ENCODE measurements at regions not wholly inside any gene's neighbourhood (a gene's known extent, or its start where the extent isn't known, plus 50 kb on each side); places are given as distances from the start of the nearest gene placed in this dataset.

- Histone ChIP-seq H3K4me3 (no peak overlapping the region), H3K4me1 (ENCODE audit: control insufficient read depth in 5 of 5, insufficient read depth in 5 of 5, low read length in 5 of 5) (peaks cover 0 to 11% (median 0%) of the 10 kb centered on the region in 5 donors), H3K36me3 (ENCODE audit: control insufficient read depth in 4 of 4, insufficient read depth in 4 of 4, low read length in 4 of 4) (no peaks in the 10 kb centered on the region), H3K27ac (ENCODE audit: low read depth in 1 of 2, low read length in 1 of 2) (no peak overlapping the region), H3K9me3 (ENCODE audit: control insufficient read depth in 4 of 4, insufficient read depth in 3 of 4, low read length in 3 of 4) (no peaks in the 10 kb centered on the region), H3K27me3 (ENCODE audit: control insufficient read depth in 3 of 3, insufficient read depth in 3 of 3, low read length in 2 of 3) (no peaks in the 10 kb centered on the region), H3K9ac (ENCODE audit: insufficient read depth in 1 of 2, low read length in 2 of 2) (no peak overlapping the region)
- WGBS, 2 donors: 83 to 88% methylated on average over 15 of the region's 15 CpGs
- DNase-seq (no peak), ATAC-seq (ENCODE audit: insufficient read depth, low FRiP score) (no peak)
- no peak for TF ChIP-seq CTCF (IDR thresholded peaks at IDR 0.05; ENCODE audit: control extremely low read depth, extremely low read depth)
These were observed 91.4 kb upstream of the RAI14 start for GRCh38 chr5:34564710-34565235.

- no peak for TF ChIP-seq CTCF (IDR thresholded peaks at IDR 0.05; ENCODE audit: control extremely low read depth, extremely low read depth)
- no peak overlapping the region for H3K4me3 ChIP-seq
- H3K36me3 ChIP-seq (ENCODE audit: control insufficient read depth in 4 of 4, insufficient read depth in 4 of 4, low read length in 4 of 4): no peaks in the 10 kb centered on the region
- DNase-seq (no peak), ATAC-seq (ENCODE audit: insufficient read depth, low FRiP score) (no peak)
- H3K4me1 ChIP-seq (ENCODE audit: control insufficient read depth in 5 of 5, insufficient read depth in 5 of 5, low read length in 5 of 5): peaks cover 0 to 6% (median 0%) of the 10 kb centered on the region in 5 donors
- H3K27ac ChIP-seq (ENCODE audit: low read depth in 1 of 2, low read length in 1 of 2): no peak overlapping the region
- H3K9me3 ChIP-seq (ENCODE audit: control insufficient read depth in 4 of 4, insufficient read depth in 3 of 4, low read length in 3 of 4): no peaks in the 10 kb centered on the region
- no peaks in the 10 kb centered on the region for H3K27me3 ChIP-seq (ENCODE audit: control insufficient read depth in 3 of 3, insufficient read depth in 3 of 3, low read length in 2 of 3)
- no peak overlapping the region for H3K9ac ChIP-seq (ENCODE audit: insufficient read depth in 1 of 2, low read length in 2 of 2)
- WGBS, 2 donors: 94 to 95% methylated on average over 6 of the region's 6 CpGs
These were observed 86.0 kb upstream of the RAI14 start for GRCh38 chr5:34570143-34570542.

- DNase-seq (no peak), ATAC-seq (ENCODE audit: insufficient read depth, low FRiP score) (no peak)
- no peaks in the 10 kb centered on the region for H3K9me3 ChIP-seq (ENCODE audit: control insufficient read depth in 4 of 4, insufficient read depth in 3 of 4, low read length in 3 of 4)
- H3K27me3 ChIP-seq (ENCODE audit: control insufficient read depth in 3 of 3, insufficient read depth in 3 of 3, low read length in 2 of 3): no peaks in the 10 kb centered on the region
- peak overlapping the region in 1 of 2 donors; percentile 4 for H3K27ac ChIP-seq (ENCODE audit: low read depth in 1 of 2, low read length in 1 of 2)
- 65 to 67% methylated on average over 5 of the region's 5 CpGs for WGBS, 2 donors
- H3K9ac ChIP-seq (ENCODE audit: insufficient read depth in 1 of 2, low read length in 2 of 2): no peak overlapping the region
- H3K4me3 ChIP-seq: no peak overlapping the region
- no peaks in the 10 kb centered on the region for H3K36me3 ChIP-seq (ENCODE audit: control insufficient read depth in 4 of 4, insufficient read depth in 4 of 4, low read length in 4 of 4)
- H3K4me1 ChIP-seq (ENCODE audit: control insufficient read depth in 5 of 5, insufficient read depth in 5 of 5, low read length in 5 of 5): peaks cover 0 to 6% (median 0%) of the 10 kb centered on the region in 5 donors
- TF ChIP-seq CTCF (IDR thresholded peaks at IDR 0.05; ENCODE audit: control extremely low read depth, extremely low read depth): no peak
These were observed 85.1 kb upstream of the RAI14 start for GRCh38 chr5:34570721-34571676.

Data from lung (tissue), 11 donors.